Osteocyte (in vitro differentiated cells): ENCODE measurements at regions not wholly inside any gene's neighbourhood (a gene's known extent, or its start where the extent isn't known, plus 50 kb on each side); places are given as distances from the start of the nearest gene placed in this dataset.

ENCODE experiments used
- DNase-seq: peaks from one replicate; pipeline ENCODE4 v3.0.0; 2021; ENCODE audit warnings: mixed read lengths; ENCODE audit not compliant: unreplicated experiment; ENCODE audit errors: extremely low spot score
- H3K27ac Mint-ChIP-seq: one replicate; pipeline ENCODE4 v1.8.0; 2021; ENCODE audit warnings: mild to moderate bottlenecking, mixed read lengths; ENCODE audit not compliant: unreplicated experiment
- H3K27me3 Mint-ChIP-seq: one replicate; pipeline ENCODE4 v1.8.0; 2021; ENCODE audit warnings: mixed read lengths; ENCODE audit not compliant: unreplicated experiment
- H3K36me3 Mint-ChIP-seq: one replicate; pipeline ENCODE4 v1.8.0; 2021; ENCODE audit warnings: mixed read lengths; ENCODE audit not compliant: unreplicated experiment
- H3K4me1 Mint-ChIP-seq: one replicate; pipeline ENCODE4 v1.8.0; 2021; ENCODE audit warnings: mixed read lengths; ENCODE audit not compliant: unreplicated experiment
- H3K4me3 Mint-ChIP-seq: one replicate; pipeline ENCODE4 v1.8.0; 2021; ENCODE audit warnings: mild to moderate bottlenecking, moderate library complexity, mixed read lengths; ENCODE audit not compliant: unreplicated experiment
- H3K9me3 Mint-ChIP-seq: one replicate; pipeline ENCODE4 v1.8.0; 2021; ENCODE audit warnings: mixed read lengths; ENCODE audit not compliant: unreplicated experiment
- CTCF ChIP-seq: fragments of 200-600 bp; sonication (generic); IDR thresholded peaks from 2 replicates; pipeline ENCODE4 v1.5.0; 2021; ENCODE audit warnings: antibody characterized with exemption, mild to moderate bottlenecking, moderate library complexity

- TF ChIP-seq CTCF, result no peak
- H3K36me3 Mint-ChIP-seq, result no peaks in the 10 kb centered on the region
- no peak for DNase-seq
- peaks cover 4% of the 10 kb centered on the region for H3K9me3 Mint-ChIP-seq
- H3K27me3 Mint-ChIP-seq, result no peaks in the 10 kb centered on the region
- H3K4me3 Mint-ChIP-seq, result no peak overlapping the region
- H3K4me1 Mint-ChIP-seq, result peaks cover 2% of the 10 kb centered on the region
- H3K27ac Mint-ChIP-seq, result no peak overlapping the region
Measured at GRCh38 chr6:119463081-119463626, 113.6 kb upstream of the MAN1A1 start.

- H3K4me3 Mint-ChIP-seq, result no peak overlapping the region
- H3K27me3 Mint-ChIP-seq, result no peaks in the 10 kb centered on the region
- no peaks in the 10 kb centered on the region for H3K4me1 Mint-ChIP-seq
- TF ChIP-seq CTCF, result no peak
- no peaks in the 10 kb centered on the region for H3K36me3 Mint-ChIP-seq
- no peak overlapping the region for H3K27ac Mint-ChIP-seq
- H3K9me3 Mint-ChIP-seq, result peaks cover 4% of the 10 kb centered on the region
- no peak for DNase-seq
Measured at GRCh38 chr6:119461187-119461586, 111.6 kb upstream of the MAN1A1 start.

GRCh38 chr6:119459207-119459974, 109.8 kb upstream of the MAN1A1 start:
- peaks cover 4% of the 10 kb centered on the region for H3K9me3 Mint-ChIP-seq

GRCh38 chr6:119454714-119455113, 105.2 kb upstream of the MAN1A1 start:
- DNase-seq, result no peak
- Mint-ChIP-seq H3K9me3 (no peaks in the 10 kb centered on the region), H3K27me3 (no peaks in the 10 kb centered on the region), H3K4me3 (no peak overlapping the region), H3K36me3 (no peaks in the 10 kb centered on the region), H3K4me1 (no peaks in the 10 kb centered on the region), H3K27ac (no peak overlapping the region)
- TF ChIP-seq CTCF, result no peak

More at GRCh38 chr6:119459207-119459974, 109.8 kb upstream of the MAN1A1 start:
- Mint-ChIP-seq H3K27me3 (no peaks in the 10 kb centered on the region), H3K36me3 (no peaks in the 10 kb centered on the region), H3K4me1 (no peaks in the 10 kb centered on the region), H3K27ac (no peak overlapping the region), H3K4me3 (no peak overlapping the region)
- TF ChIP-seq CTCF, result no peak
- DNase-seq, result no peak
